ENCODE measurements at regions not wholly inside any gene's neighbourhood (a gene's known extent, or its start where the extent isn't known, plus 50 kb on each side); places are given as distances from the start of the nearest gene placed in this dataset.

DNA sequence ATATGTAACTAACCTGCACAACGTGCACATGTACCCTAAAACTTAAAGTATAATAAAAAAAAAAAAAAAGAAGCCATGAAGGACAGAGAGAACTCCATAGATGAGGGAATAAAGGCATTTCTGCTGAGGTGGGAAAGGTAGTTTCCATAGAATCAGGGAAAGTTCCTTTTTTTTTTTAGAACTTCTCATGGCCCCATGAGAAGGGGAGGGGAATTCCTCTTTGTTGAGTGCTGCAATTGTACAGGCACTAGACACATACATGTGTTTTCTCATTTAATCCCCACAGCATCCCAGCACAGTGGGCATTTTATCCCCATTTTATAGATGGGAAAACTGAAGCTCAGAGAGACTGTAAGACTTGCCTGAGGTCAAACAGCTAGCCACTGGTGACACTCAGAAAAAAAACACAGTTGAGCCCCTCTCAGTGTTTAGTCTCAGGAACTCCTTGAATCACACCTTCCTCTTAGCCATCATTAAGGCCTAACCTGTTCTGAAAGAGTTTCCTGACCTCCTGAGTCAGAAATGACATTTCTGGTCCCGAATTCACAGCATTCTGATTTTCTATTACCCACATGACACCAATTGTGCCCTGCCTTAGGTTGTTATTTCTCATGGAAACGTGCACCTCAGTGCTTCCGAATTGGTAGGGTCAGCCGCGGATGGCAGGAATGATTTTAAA lies 189.3 kb upstream of the G2E3 start:
- no peak for TF ChIP-seq EP300 (IDR thresholded peaks at IDR 0.05)
- TF ChIP-seq, protein P1, sequence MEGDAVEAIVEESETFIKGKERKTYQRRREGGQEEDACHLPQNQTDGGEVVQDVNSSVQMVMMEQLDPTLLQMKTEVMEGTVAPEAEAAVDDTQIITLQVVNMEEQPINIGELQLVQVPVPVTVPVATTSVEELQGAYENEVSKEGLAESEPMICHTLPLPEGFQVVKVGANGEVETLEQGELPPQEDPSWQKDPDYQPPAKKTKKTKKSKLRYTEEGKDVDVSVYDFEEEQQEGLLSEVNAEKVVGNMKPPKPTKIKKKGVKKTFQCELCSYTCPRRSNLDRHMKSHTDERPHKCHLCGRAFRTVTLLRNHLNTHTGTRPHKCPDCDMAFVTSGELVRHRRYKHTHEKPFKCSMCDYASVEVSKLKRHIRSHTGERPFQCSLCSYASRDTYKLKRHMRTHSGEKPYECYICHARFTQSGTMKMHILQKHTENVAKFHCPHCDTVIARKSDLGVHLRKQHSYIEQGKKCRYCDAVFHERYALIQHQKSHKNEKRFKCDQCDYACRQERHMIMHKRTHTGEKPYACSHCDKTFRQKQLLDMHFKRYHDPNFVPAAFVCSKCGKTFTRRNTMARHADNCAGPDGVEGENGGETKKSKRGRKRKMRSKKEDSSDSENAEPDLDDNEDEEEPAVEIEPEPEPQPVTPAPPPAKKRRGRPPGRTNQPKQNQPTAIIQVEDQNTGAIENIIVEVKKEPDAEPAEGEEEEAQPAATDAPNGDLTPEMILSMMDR (IDR thresholded peaks at IDR 0.05) = no peak
- no peak for TF ChIP-seq POLR2A (IDR thresholded peaks at IDR 0.05)
- no peak for TF ChIP-seq POLR2AphosphoS5 (IDR thresholded peaks at IDR 0.05)

Measured in upper lobe of left lung (tissue), 4 donors.